ENCODE measurements at regions not wholly inside any gene's neighbourhood (a gene's known extent, or its start where the extent isn't known, plus 50 kb on each side); places are given as distances from the start of the nearest gene placed in this dataset.

DNA sequence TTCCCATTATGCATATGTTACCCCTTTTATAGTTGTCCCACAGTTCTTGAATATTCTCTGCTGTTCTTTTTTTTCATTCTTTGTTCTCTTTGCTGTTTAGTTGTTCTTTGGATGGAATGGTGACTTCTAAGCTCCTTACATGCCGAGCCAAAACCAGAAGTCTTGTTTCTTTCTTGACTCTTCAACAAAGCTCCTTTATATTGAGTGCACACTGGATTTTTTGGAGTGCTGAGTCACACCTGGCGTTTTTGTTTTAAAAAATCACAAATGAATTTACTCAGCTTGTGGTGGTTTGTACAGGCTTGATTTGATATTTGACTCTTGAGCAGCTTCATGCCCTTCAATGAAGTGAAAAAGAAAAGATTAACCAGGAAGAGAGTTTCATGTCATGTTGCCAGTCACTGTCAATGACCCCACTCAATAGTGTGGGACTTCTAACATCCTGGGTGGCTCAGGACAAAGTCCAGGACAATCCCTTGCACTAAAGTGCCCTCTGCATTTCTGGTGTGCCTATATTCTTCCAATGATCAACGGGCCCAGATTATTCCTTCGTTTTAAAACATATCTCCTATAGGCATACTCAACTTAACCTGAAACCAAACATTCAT, 112.4 kb upstream of the SLC38A4 start:
- 44% methylated on average over 4 of the region's 4 CpGs for WGBS (ENCODE audit: missing lambda C conversion rate)
- peaks cover 9% of the 10 kb centered on the region; the same call in 2 of the 3 replicates for H3K4me1 ChIP-seq
- POLR2A ChIA-PET, result no interaction called here
- ATAC-seq (no peak), FAIRE-seq (peak; percentile 54), DNase-seq (ENCODE audit: low read depth in 1 of 2, low spot score in 1 of 2) (no peak)
- CTCF ChIA-PET, result interaction anchor here (0.7 to 1.1 kb wide), 2 partner anchors 46 to 261 kb away, joined by 3 read pairs; no protein-coding TSS in a partner anchor
- H3K27ac ChIP-seq, result 0 out of 6 replicates have a peak overlapping the region, but pooled peaks of 1 of the 2 experiments have one; percentile 8
- no peaks in the 10 kb centered on the region for H3K9me3 ChIP-seq
- TF ChIP-seq EP300 (IDR thresholded peaks at IDR 0.05), result no peak
- TF ChIP-seq HOXB13 (CRISPR knock-in tag; IDR thresholded peaks at IDR 0.05; ENCODE audit: low read depth), result no peak
- no peak for TF ChIP-seq CBX8 (IDR thresholded peaks at IDR 0.05)
- TF ChIP-seq, protein P1, sequence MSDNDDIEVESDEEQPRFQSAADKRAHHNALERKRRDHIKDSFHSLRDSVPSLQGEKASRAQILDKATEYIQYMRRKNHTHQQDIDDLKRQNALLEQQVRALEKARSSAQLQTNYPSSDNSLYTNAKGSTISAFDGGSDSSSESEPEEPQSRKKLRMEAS (IDR thresholded peaks at IDR 0.05), result no peak
- no peak for TF ChIP-seq FOXS1 (CRISPR knock-in tag; IDR thresholded peaks at IDR 0.05)
- no peak for TF ChIP-seq RFX5 (IDR thresholded peaks at IDR 0.05)
- no peak for TF ChIP-seq EHF (CRISPR knock-in tag; IDR thresholded peaks at IDR 0.05)
- no peak for TF ChIP-seq NR3C1 (IDR thresholded peaks at IDR 0.05)
- no peak for TF ChIP-seq JUNB (IDR thresholded peaks at IDR 0.05)
- TF ChIP-seq RCOR1 (IDR thresholded peaks at IDR 0.05; ENCODE audit: low read depth, low read length), result no peak
- TF ChIP-seq JUN (IDR thresholded peaks at IDR 0.05), result no peak
- TF ChIP-seq CHD2 (IDR thresholded peaks at IDR 0.05; ENCODE audit: low read length, partially characterized antibody), result no peak
- TF ChIP-seq KDM5A (IDR thresholded peaks at IDR 0.05), result no peak
- H3K4me3 ChIP-seq, result no peak overlapping the region
- H3K4me2 ChIP-seq, result peak overlapping the region; percentile 36

DNA sequence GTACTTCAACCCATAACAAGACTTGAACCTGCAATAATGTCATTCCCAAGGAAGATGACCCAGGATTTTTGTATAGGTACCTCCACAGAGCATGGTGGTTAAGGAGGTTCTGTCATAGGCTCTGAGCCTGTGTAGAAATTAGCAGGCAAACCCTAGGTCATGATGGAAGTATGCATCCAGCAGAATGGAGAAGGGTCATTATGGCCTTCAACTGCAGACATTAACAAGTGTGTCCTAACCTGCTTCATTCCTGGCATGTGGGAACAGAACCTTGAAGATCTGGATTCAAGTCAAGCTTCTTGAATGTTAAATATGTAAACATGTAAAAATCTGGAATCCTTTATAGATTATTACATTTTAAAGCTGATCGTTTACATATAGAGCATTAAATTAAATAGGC, 116.2 kb upstream of the SLC38A4 start:
- Histone ChIP-seq H3K4me1 (peaks cover 16% of the 10 kb centered on the region; the same call in 2 of the 3 replicates), H3K27ac (no peak overlapping the region), H3K4me2 (no peak overlapping the region), H3K4me3 (no peak overlapping the region), H3K9me3 (no peaks in the 10 kb centered on the region)
- no peak for ATAC-seq
- WGBS (ENCODE audit: missing lambda C conversion rate), result 0% methylated on average over 1 of the region's 1 CpG
- TF ChIP-seq CEBPB (IDR thresholded peaks at IDR 0.05) (no peak), KDM1A (IDR thresholded peaks at IDR 0.05; ENCODE audit: low read depth) (no peak), CHD4 (IDR thresholded peaks at IDR 0.05; ENCODE audit: borderline replicate concordance) (no peak), CHD2 (IDR thresholded peaks at IDR 0.05; ENCODE audit: low read length, partially characterized antibody) (no peak), SMC3 (IDR thresholded peaks at IDR 0.05) (no peak), HOXA7 (CRISPR knock-in tag; IDR thresholded peaks at IDR 0.05) (no peak)
- TF ChIP-seq, protein P1 (IDR thresholded peaks at IDR 0.05), result no peak
- POLR2A ChIA-PET, result no interaction called here
- CTCF ChIA-PET, result interaction anchor here (0.9 to 4.4 kb wide), 5 partner anchors 8 to 817 kb away, joined by 3 to 20 read pairs (median 6); no protein-coding TSS in a partner anchor
- no peak for DNase-seq (ENCODE audit: low read depth in 1 of 2, low spot score in 1 of 2)
- FAIRE-seq, result no peak

DNA sequence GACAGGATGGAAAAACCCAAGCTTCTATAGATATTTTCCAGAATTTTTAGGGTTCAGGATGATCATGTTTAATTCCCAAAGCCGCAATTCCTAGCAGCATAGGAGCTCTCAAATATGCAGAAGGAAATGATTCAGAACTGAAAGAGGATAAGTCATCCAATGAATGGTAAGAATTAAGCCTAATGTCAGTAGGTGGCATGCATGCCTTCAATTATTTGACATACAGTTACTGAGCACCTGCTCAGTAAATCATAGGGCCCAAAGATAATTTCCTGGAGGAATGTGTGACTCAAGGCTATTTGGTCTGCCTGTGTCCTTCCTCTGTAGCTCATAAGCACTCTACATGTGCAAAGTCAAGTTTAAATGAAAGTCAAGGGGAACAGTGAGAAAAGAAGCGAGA, 116.8 kb upstream of the SLC38A4 start:
- ChIA-PET POLR2A (no interaction called here), CTCF (interaction anchor here (0.9 to 4.4 kb wide), 5 partner anchors 8 to 818 kb away, joined by 3 to 20 read pairs (median 6); no protein-coding TSS in a partner anchor)
- TF ChIP-seq SMC3 (IDR thresholded peaks at IDR 0.05), result no peak
- no peak for TF ChIP-seq NFE2L2 (conservative IDR thresholded peaks at IDR 0.05; ENCODE audit: low read length)
- no peak for TF ChIP-seq KDM1A (IDR thresholded peaks at IDR 0.05; ENCODE audit: low read depth)
- no peak for TF ChIP-seq TP53 (CRISPR knock-in tag; IDR thresholded peaks at IDR 0.05)
- no peak for TF ChIP-seq CBX2 (IDR thresholded peaks at IDR 0.05; ENCODE audit: borderline replicate concordance, low read depth)
- no peak for TF ChIP-seq POLR2AphosphoS2 (conservative IDR thresholded peaks at IDR 0.05; ENCODE audit: low read length)
- TF ChIP-seq ZC3H11A (IDR thresholded peaks at IDR 0.05), result no peak
- TF ChIP-seq GATA3 (IDR thresholded peaks at IDR 0.05; ENCODE audit: borderline replicate concordance), result no peak
- TF ChIP-seq, protein P2, sequence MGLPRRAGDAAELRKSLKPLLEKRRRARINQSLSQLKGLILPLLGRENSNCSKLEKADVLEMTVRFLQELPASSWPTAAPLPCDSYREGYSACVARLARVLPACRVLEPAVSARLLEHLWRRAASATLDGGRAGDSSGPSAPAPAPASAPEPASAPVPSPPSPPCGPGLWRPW (IDR thresholded peaks at IDR 0.05), result no peak
- no peak for TF ChIP-seq JUNB (IDR thresholded peaks at IDR 0.05)
- no peak for TF ChIP-seq HOXB13 (CRISPR knock-in tag; IDR thresholded peaks at IDR 0.05; ENCODE audit: low read depth)
- no peak for TF ChIP-seq CHD2 (IDR thresholded peaks at IDR 0.05; ENCODE audit: low read length, partially characterized antibody)
- TF ChIP-seq FOSB (CRISPR knock-in tag; IDR thresholded peaks at IDR 0.05), result no peak
- no peak for TF ChIP-seq EP300 (IDR thresholded peaks at IDR 0.05)
- TF ChIP-seq KDM5A (IDR thresholded peaks at IDR 0.05), result no peak
- no peak for TF ChIP-seq ZFP36 (IDR thresholded peaks at IDR 0.05; ENCODE audit: borderline replicate concordance, partially characterized antibody)
- Histone ChIP-seq H3K4me3 (no peak overlapping the region), H3K9me3 (no peaks in the 10 kb centered on the region), H3K27ac (peak overlapping the region in 1 of 2 experiments; percentile 26; a peak in 2 of 6 replicates), H3K4me2 (no peak overlapping the region), H3K4me1 (peaks cover 16% of the 10 kb centered on the region; the same call in 2 of the 3 replicates)
- no peak for DNase-seq (ENCODE audit: low read depth in 1 of 2, low spot score in 1 of 2)
- FAIRE-seq, result peak; percentile 68
- ATAC-seq, result no peak
- WGBS (ENCODE audit: missing lambda C conversion rate), result 66% methylated on average over 2 of the region's 2 CpGs
